ENCODE measurements at regions not wholly inside any gene's neighbourhood (a gene's known extent, or its start where the extent isn't known, plus 50 kb on each side); places are given as distances from the start of the nearest gene placed in this dataset.

DNA sequence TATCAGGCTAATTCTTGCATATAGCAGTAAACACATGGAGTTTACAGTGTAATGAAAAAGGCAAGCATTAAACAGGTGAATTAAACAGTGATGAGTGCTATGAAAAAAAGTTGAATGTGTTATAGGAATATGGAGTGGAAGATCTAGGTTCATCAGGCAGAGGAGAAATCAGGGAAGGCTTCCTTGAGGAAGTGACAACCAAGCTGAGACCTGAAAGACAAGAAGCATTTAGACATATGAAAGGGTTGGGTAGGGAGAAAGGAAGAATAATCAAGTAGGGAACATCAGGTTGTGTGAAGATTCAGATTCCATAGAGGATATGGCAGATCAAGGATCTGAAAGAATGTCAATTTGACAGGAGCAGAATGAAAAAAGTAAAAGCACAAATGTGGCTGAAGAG, 612.5 kb downstream of the PRELID2 start:
- TF ChIP-seq CTCF (IDR thresholded peaks at IDR 0.05; ENCODE audit: insufficient read depth, low read length) = no peak
- no peak for TF ChIP-seq REST (IDR thresholded peaks at IDR 0.05; ENCODE audit: insufficient replicate concordance, low read depth)
- no peak for TF ChIP-seq POLR2AphosphoS5 (IDR thresholded peaks at IDR 0.05; ENCODE audit: low read depth)
- no peak for TF ChIP-seq SPI1 (IDR thresholded peaks at IDR 0.05; ENCODE audit: borderline replicate concordance, low read depth)
- TF ChIP-seq GABPA (IDR thresholded peaks at IDR 0.05; ENCODE audit: low read depth) = no peak
